NCI-H2081 (cell line): ENCODE measurements at regions not wholly inside any gene's neighbourhood (a gene's known extent, or its start where the extent isn't known, plus 50 kb on each side); places are given as distances from the start of the nearest gene placed in this dataset.

Source experiments
- DNase-seq, 2 experiments: peaks; one replicate each; lab custom pipeline; 2025; lab: John Stamatoyannopoulos, UW

DNA sequence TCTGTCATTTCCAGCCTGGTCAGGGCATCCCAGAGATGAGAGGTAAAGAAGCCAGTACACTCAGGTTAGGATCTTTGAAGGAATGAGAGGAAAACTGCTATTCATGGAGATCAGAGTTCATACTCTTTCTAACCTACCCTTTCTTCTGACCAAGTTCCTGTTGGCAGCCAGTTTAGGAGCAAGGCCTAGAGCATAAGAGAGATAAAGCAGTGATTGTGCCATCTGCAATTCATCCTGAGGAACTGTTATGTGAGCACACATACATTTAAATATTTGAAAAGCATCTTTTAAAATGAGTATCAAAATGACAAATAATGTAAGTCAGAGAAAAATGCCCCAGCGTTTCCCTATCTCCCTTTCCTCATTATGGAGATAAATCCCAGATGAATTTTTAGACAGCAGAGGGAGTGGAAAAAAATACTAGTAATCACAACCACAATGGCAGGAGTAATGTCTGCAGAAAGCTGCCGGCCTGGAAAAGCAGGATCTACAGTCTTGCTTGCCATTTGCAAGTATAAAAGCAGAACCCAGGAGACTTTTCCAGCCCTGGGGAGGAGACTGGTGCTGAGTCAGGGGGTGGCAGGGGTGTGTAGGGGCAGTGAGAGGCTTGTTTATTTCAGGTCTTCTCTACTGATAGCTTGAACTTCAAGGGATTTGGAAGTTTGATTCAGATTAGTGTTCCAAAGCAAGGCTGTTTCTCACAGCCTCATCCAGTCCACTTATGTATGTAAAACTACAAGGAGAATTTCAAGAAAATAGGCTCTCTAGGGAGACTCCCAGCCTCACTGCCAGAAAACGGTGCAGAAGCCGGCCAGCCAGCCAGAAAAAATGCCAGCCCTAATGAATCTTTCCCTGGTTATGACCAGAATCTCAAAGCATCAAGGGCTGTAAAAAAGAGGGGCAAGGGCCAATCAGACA, 1052.4 kb downstream of the TUSC7 start:
- DNase-seq = no peak

DNA sequence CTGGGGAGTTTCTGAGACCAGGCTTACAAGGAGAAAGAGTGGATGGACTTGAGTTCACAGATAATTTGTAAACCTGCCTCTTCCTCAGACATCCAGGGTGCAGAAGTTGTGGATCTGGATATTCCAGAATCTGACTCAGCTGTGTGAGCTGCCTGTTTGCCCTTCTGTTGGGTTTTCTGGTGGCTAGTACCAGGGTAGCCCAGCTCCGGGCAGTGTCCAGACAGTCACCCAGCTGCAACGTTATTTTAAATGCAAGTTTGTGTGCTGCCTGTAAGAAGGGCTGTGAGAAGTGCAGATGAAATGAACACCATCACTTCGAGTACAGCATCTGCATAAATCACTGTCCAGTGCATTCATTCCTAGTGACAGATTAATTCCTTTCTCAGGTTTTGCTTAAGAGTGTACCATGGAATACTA, 1053.0 kb downstream of the TUSC7 start:
- DNase-seq = no peak

DNA sequence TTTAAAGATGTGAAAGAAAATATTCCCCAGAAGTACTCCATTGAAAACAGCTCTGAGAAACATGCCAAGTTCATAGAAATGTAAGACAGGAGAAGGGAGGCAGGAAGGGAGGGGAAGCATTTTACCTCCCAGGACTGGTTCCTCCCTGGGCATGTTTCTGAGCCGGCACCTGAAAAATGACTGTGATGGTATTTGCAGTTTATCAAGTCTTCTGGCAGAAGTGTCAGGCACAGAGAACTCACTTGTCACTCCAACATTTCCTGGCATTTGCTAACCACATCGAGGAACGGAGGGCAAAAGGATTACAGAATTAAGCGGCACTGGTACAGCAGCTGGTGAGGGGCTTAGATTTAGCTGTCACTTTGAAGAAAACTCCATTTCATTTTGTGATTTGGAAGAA, 1054.0 kb downstream of the TUSC7 start:
- no peak for DNase-seq

DNA sequence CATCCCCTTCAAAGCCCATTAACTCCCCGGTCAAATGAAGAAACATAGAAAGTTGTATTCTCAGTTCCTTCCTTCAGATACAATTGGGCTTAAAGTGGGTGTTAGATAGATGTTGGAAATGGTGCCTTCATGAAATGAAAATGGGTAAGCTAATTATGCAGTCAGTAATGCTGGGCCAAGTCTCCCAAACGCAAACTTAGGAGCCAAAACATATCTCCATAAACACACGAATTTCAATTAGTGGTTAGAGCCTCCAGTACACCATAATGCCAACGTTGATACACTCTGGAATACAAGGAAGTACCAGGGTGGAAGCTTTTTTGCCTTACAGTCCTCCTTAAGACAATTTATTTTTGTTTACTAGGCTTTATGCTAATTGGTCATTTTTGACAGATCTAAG, 1059.0 kb downstream of the TUSC7 start:
- DNase-seq = no peak

DNA sequence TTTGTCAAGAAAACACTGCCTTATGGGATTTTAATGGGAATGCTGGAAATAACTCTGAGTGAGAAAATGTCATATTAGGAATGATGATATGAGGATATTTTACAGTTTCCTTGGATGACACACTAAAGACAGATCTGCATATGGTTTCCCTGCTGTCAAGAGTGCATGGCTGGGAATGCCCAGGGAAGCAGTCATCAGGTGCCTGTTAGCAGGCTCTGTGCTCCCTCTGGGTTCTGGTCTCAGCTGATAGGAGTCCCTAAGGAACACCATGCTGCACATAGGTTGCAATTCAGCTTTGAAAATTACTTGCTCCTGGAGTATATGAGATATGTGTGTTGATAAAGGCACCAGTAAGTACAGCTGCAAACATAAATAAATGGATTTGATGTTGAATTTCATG, 1064.6 kb downstream of the TUSC7 start:
- DNase-seq = no peak

DNA sequence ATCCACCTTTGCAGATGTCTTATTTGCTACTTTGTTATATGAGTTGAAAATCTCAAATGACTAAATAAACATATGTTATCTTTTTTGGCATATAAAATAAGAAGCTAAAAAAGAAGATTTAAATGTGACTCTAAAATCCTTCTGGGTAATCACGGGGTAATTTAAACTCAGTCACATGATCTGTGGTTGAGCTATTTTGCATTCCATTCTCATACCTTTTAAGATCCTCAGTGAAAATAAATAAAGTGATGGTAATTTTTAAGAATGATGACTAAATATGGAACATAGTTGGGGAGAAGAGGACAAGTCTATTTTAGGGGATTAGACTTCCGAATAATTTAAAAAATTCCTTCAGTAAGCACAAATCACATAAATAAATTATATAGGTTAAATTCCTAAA, 1076.8 kb downstream of the TUSC7 start:
- DNase-seq = no peak

DNA sequence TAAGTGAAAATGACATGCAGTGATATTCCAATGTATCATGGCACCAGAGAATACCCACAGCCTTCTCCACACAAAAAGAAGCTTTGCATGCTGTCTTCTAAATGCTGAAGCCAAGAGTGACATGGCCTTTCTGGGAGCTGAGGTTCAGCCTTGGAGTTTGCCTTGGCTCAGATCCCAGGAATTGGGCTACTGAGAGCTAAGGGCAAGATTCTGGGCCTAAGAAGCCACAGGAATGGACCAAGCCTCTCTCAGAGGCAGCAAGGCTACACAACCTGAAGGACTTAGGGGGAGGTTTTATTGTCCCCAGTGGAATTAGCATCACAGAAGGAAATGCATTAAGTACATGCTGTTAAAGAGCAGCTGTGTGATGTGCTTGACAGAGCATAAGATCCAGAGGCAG, 1078.5 kb downstream of the TUSC7 start:
- no peak for DNase-seq

DNA sequence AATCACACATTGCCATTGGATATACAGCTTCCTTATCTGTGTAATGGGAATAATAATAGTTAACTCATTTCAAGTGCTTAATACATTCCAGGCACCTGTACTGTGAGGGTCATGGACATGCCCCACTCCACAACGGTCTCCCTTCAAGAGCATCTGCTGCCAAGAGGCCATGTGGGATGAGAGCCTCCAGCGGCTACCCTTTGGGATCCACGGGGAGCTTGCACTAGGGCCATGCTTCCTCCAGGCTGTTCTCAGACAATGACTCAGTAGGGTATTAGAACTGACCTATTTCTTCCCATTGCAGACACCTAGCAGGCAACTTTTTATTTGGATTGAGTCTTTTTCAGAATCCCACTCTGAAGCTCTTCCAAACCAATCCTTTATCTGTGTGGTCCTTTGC, 1078.9 kb downstream of the TUSC7 start:
- DNase-seq = no peak

DNA sequence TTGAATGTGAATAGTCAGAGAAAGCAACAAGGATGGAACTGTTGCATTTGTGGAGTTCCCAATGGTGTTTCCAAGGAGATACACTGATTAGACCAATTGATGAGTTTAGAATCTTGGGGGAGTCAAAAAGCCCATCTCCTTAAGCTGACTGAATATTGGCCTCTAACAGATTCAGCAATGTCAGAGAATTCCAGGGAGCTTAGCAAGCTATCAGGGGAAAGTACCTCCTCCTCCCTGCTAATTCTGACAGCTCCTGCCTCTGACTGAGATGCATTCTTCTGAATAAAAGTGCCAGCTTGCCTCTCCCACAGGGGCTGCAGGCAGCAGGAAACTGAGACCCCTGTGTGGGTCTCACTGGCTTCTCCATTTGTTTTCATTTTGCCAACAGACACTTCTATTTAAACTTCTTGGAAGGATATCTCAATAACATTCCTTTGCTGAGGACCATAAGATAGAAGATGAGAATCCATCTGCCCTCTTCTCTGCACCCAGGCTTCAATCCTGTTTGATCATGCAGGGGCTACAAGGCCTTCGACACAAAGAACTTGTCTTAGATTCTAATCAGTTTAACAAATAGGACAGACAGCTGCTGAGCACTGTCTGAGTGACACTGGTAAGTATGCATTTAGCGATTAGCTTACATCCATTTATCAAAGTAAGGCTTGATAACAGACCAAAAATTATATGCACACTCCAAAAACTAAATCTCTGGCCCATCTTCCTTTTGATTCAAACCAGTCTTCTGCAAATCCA, 1080.8 kb downstream of the TUSC7 start:
- DNase-seq = no peak

DNA sequence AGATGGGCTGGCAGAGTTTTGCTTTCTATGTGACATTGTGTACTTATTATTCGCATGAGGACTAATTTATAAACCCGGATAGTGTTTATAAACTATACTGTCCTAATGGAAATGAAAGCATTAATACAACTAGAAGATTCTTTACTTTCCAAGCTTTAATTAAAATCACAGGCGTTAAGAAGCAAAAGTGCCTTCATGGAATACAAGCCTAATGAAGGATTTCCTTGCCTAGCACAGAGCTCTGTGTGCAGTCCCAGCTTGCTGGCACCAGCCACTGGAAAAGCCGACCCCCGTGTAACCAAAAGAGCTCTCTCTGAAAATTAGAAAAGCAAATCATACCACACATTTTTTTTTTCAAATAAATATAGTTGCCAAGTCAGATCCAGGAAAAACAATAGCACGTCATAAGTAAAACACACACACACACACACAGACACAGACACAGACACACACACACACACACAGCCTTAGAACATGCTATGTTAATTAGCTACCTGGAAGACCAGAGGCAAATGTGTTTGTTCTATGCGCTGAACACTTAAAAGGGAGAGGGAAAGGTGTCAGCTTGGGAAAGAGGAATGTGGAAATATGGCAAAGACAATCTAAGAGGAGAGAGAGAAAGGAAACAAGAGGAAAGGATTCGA, 1084.2 kb downstream of the TUSC7 start:
- peak in 1 of 2 experiments; percentile 26 for DNase-seq

DNA sequence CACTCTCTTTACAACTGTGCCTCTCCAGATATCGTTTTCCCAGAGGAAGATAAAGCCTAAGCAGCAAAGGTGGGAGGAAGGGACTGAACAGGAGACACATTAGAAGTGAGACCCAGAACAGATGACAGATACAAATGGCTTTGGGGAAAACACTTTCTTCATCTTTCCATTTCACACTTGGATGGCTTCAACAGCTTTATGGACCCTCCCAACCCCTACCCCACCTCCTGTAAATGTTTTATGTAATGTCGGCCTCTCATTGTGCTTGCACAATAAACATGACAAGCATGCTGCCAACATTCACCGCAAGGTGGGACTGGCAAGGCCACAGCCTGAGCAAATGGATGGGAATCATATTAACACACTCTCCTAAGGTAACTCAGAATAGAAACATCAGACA, 1088.6 kb downstream of the TUSC7 start:
- DNase-seq = no peak

DNA sequence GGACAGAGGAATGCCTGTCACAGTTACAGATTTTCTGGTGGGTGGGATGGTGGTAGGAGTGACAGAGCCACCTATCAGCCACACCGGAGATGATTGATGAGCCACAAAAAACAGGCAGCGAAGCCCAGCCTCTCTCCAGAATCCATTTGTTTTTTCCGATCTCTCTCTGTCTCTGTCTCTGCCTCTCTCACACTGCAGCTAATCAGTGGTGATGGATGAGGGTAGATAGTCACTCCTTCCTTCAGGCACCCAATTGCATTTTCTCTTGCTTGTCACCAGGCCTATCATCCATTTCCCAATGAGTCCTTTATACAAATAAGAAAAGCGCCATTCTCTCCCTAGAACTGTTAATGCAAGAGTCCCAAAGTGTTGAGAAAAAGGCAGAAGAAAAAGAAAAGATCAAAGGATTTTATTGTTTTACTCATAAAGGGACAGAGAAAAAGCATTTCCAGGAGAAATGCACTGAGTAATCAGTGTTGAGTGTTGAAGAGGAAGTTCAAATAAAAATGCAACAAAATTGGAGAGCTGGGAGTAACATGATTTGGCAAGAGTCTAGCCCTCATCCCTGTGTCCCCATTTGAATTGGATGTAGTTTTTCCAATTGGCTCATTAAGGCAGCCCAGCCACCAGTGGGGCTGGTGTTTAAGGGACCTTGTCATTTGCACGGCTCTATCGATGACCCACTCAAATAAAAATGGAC, 1089.3 kb downstream of the TUSC7 start:
- no peak for DNase-seq

DNA sequence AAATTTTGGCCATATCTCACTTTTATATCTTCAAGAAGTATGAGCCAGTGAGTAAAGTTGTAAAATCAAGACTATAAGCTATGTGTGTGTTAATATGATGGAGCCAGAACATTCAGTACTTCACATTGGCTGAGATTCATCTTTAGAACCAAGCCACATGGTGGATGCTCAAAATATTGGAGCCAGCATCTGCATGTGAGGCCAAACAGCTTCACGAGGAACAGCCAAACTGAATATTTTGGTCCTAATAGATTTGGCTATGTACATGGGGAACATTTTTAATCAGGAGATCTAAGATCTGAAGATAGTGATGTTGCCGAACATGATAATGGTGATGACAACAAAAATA, 1089.8 kb downstream of the TUSC7 start:
- DNase-seq = no peak

DNA sequence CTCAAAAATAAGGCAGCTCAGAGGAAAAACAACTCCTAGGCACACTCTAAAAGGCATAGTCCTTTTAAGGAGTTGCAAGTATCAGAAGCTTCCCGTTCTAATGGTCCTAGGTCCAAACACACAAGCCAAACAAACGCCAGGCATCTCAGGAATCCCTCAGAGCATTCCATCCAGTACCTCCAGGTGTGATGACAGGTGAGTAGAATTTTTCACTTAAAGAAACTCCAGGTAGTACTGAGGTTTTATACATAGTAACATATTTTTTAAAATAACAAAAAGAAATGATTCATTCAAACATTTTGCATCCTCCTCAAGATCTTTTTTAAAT, 1092.3 kb downstream of the TUSC7 start:
- DNase-seq = no peak

DNA sequence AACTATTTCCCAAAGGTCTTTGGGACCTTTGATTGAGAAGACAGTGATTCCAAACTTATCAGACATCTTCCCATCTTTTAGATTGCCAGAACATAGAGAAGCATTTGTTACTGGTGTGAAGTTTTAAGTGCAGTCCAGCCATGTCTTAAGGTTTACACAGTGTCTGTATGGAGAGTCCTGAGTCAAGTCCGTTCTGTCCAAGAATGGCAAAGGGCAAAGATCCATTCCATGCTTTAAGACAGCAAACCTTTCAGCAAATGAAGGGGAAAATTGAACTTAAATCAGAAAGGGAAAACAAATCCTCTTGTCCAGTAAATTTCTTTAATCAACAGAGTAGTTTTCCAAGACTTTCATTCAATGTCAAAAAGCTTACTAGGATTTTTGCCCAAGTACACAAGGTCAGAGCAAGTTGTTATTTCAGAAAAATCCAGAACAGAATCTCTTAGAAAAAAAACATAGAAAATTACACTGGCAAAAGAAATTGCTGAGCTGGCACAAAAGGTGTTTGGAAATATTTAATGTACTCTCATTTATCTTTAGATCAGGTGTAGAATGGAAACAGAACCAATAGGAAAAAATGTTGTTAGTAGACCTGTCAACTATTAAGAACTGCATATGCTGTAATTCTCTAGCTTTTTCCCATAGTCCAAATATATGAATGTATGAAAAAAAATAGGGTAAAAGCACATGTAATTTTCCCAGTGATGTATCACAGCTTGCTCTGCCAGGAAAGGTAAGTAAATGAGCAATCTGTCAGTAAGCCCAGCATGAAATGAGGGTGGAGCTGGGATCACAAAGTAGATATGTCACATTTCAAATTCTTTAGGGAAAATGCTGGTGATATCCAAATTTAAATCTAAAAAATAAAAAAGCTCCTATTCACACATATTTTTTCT, 1099.9 kb downstream of the TUSC7 start:
- peak in 1 of 2 experiments; percentile 14 for DNase-seq

DNA sequence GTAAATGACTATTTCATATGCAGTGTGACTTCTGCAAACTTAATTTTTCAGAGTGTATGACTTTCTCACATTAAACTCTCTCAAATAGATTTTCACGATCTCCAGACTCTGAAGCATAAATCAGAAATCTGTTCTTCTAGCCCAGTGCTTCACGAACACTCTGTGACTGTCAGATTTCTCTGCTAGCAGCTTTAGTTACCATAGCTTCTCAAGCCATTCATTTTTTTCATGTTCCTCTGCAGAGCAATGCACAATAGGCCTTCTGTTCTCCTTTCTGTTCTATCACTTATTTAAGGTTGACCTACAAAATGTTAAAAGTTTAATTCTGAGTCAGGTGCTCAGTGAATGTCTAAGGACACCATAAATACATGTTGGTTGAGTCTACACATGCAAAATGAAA, 1102.2 kb downstream of the TUSC7 start:
- no peak for DNase-seq

DNA sequence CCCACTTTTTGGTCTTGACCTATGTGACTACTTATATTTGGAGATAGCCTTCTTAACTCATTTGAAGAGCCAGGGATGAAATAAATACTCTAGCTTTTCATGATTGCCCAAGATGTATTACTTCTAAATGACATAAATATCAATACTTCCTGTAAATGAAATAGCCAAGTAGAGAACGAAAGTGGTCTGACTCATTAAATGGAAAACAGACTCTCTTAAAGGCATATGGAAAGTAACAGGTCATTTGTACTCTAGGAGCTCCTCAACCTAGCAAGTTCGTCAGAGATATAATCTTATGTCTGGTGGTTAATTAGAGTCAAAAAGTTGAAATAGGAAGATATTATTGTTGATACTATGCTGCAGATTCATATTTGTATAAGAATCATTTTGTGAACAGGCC, 1105.4 kb downstream of the TUSC7 start:
- no peak for DNase-seq

DNA sequence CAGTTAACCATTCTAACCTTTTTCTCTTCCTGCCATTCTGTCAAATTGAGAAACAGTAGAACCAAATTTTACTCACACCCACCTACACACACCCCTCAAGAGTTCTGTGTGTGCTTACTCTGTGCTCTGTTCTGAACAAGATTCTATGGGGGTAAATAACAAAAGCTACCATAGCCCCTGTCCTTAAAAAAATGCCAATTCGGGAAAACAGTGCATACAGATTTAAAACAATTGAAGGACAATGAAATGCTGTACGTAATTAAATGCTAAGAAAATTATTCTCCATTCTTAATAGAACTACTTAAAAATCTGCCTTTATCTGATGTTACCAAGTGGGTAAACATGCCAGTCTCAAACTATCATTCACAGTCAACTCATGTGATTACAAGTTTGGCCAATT, 1107.5 kb downstream of the TUSC7 start:
- no peak for DNase-seq

DNA sequence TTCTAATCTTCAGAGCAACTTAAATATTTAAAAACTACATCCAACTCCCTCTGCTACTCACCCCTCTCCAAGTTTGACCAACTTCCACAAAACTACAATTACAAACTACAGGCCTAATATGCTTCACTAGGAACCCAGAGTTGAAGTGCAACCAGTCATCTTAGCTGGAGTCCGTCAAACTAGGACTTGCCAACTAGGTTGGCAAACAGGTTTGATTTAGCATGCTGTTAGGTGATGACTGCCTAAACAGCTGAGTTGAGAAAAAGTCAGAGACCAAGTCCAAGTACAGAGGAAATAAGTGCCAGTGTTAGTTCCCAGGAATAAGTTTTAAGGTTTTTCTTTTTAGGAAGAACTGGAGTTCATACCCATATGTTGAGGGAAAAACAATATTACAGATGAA, 1109.0 kb downstream of the TUSC7 start:
- no peak for DNase-seq

DNA sequence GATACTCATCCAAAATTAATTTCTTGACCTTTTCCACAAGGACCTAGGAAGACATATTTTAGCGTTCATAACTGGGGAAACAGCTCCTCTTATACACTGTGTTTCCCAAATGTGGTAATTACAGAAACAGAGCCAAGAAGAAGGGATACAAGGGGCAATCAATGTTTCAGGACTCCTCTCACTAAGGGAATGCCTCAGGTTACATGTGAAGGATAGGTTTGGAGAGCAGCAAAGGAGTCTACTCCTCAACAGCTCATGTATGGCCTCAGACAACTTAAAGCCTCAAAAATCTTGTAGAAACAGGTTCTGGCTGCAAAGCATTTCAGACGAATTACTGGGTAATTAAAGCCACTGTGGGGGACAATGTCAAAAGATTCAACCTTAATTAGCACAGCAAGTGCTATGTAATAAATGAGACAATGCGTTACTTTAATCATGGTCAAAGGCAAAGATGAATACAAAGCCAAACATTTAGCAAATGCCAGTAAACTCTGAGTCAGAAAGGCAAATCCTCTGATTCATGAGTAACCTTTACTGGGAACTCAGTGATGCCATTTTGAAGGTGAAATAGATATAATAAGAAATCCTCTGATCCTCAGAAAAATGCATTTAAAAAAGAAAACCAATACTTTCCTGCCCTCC, 1111.2 kb downstream of the TUSC7 start:
- DNase-seq = no peak

DNA sequence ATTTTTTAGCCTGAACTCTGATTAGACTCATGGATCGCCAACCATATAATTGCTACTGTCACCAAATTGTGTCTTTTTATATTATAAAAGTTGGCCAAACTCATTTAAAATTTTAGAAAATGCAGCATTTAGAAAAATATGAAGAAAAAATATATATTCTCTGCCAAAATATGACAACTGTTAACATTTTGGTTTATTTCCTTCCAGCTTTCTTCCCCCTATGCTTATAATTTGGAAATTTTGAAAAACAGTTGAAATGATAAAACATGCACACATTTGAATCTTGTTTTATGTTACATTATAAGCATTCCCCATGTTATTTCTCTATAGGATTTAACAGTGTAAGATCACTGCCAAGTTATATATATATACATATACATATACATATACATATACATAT, 1112.8 kb downstream of the TUSC7 start:
- no peak for DNase-seq
